IMR-90 (cell line): ENCODE measurements at regions not wholly inside any gene's neighbourhood (a gene's known extent, or its start where the extent isn't known, plus 50 kb on each side); places are given as distances from the start of the nearest gene placed in this dataset.

Experiments used
- ATAC-seq: fragments of 200-7000 bp; cut with Tn5 transposase; 2 replicates; pipeline ENCODE4 v1.9.1; 2020; ENCODE audit warnings: low read depth, mild to moderate bottlenecking, moderate library complexity
- BruUV-seq: library from RNA; stranded (reverse); fragments of 400-500 nt; replicated peaks from 2 replicates; lab custom pipeline; 2021; lab: Mats Ljungman, UMichigan
- CTCF ChIA-PET: fragments of 300-600 bp; formaldehyde crosslinking; extraction: SDS; loops from one replicate; lab custom pipeline; 2021; ENCODE audit warnings: antibody characterized with exemption; lab: Yijun Ruan, JAX
- POLR2A ChIA-PET: fragments of 300-600 bp; sonication (Branson Sonifier 250); formaldehyde crosslinking; loops from one replicate; lab custom pipeline; 2022; ENCODE audit warnings: antibody characterized with exemption; ENCODE audit not compliant: unreplicated experiment; lab: Charles Lee
- DNase-seq: peaks from one replicate; pipeline ENCODE4 v3.0.0; 2013
- H2AFZ ChIP-seq: replicated peaks from 2 replicates; pipeline ENCODE3; 2013; ENCODE audit warnings: low read length, mild to moderate bottlenecking; ENCODE audit not compliant: poor library complexity
- H2AK5ac ChIP-seq: 2 replicates; pipeline ENCODE4 v1.6.1; 2013; ENCODE audit warnings: low read depth, low read length, inconsistent platforms
- H2AK9ac ChIP-seq: replicated peaks from 2 replicates; pipeline ENCODE3; 2013; ENCODE audit warnings: mild to moderate bottlenecking, low read depth, low read length, moderate library complexity; ENCODE audit not compliant: poor library complexity
- H2BK120ac ChIP-seq: 2 replicates; pipeline ENCODE4 v1.6.1; 2013; ENCODE audit warnings: low read depth, low read length, inconsistent platforms
- H2BK15ac ChIP-seq: 3 replicates; pipeline ENCODE4 v1.6.1; 2013; ENCODE audit warnings: low read depth, low read length, inconsistent platforms
- H2BK20ac ChIP-seq: 2 replicates; pipeline ENCODE4 v1.6.1; 2013; ENCODE audit warnings: low read depth, mild to moderate bottlenecking, inconsistent platforms, low read length, moderate library complexity
- H2BK5ac ChIP-seq: 2 replicates; pipeline ENCODE4 v1.6.1; 2013; ENCODE audit warnings: mild to moderate bottlenecking, low read depth, low read length, inconsistent platforms; ENCODE audit not compliant: poor library complexity, severe bottlenecking
- H3K14ac ChIP-seq: replicated peaks from 2 replicates; pipeline ENCODE4 v1.6.1; 2013; ENCODE audit warnings: low read depth, low read length, inconsistent platforms
- H3K18ac ChIP-seq: 2 replicates; pipeline ENCODE4 v1.6.1; 2013; ENCODE audit warnings: low read depth, low read length, control low read depth
- H3K23ac ChIP-seq: 2 replicates; pipeline ENCODE4 v1.6.1; 2013; ENCODE audit warnings: low read depth, low read length, inconsistent platforms
- H3K27ac ChIP-seq: 2 replicates; pipeline ENCODE4 v1.5.1; 2013; ENCODE audit warnings: mild to moderate bottlenecking, control low read depth, low read length; ENCODE audit not compliant: insufficient read depth
- H3K27me3 ChIP-seq: 2 replicates; pipeline ENCODE4 v1.6.1; 2013; ENCODE audit warnings: low read length; ENCODE audit not compliant: control insufficient read depth, insufficient read depth
- H3K36me3 ChIP-seq: 2 replicates; pipeline ENCODE4 v1.6.1; 2013; ENCODE audit warnings: low read length, mixed read lengths; ENCODE audit not compliant: control insufficient read depth, insufficient read depth
- H3K4ac ChIP-seq: 2 replicates; pipeline ENCODE4 v1.6.1; 2013; ENCODE audit warnings: low read depth, low read length, inconsistent platforms
- H3K4me1 ChIP-seq: 2 replicates; pipeline ENCODE4 v1.6.1; 2013; ENCODE audit warnings: low read length, mixed read lengths; ENCODE audit not compliant: control insufficient read depth, insufficient read depth
- H3K4me2 ChIP-seq: 2 replicates; pipeline ENCODE4 v1.6.1; 2013; ENCODE audit warnings: low read depth, mild to moderate bottlenecking, control low read depth, low read length, moderate library complexity
- H3K4me3 ChIP-seq: 2 replicates; pipeline ENCODE4 v1.5.1; 2013; ENCODE audit warnings: low read depth, mild to moderate bottlenecking, control low read depth, low read length, moderate library complexity; ENCODE audit not compliant: insufficient read depth
- H3K56ac ChIP-seq: 2 replicates; pipeline ENCODE4 v1.6.1; 2013; ENCODE audit warnings: low read length, inconsistent platforms; ENCODE audit not compliant: insufficient read depth; ENCODE audit errors: extremely low read depth
- H3K79me1 ChIP-seq, 2 experiments: 2 replicates each; pipeline ENCODE4 v1.6.1; 2013; ENCODE audit warnings: low read length in 2 of 2, inconsistent platforms in 1 of 2, low read depth in 1 of 2
- H3K9ac ChIP-seq: 2 replicates; pipeline ENCODE4 v1.6.1; 2013; ENCODE audit warnings: low read depth, low read length, control low read depth
- H3K9me1 ChIP-seq: 2 replicates; pipeline ENCODE4 v1.6.1; 2013; ENCODE audit warnings: low read length, inconsistent platforms; ENCODE audit not compliant: insufficient read depth
- H3K9me3 ChIP-seq: 2 replicates; pipeline ENCODE4 v1.6.1; 2013; ENCODE audit warnings: low read length; ENCODE audit not compliant: control insufficient read depth, insufficient read depth
- H4K20me1 ChIP-seq: 2 replicates; pipeline ENCODE4 v1.6.1; 2013; ENCODE audit warnings: low read length, inconsistent platforms; ENCODE audit not compliant: insufficient read depth
- H4K5ac ChIP-seq: 2 replicates; pipeline ENCODE4 v1.6.1; 2013; ENCODE audit warnings: mild to moderate bottlenecking, low read depth, low read length, control low read depth
- H4K8ac ChIP-seq, 2 experiments: 2 replicates each; pipeline ENCODE4 v1.6.1; 2013; ENCODE audit warnings: low read depth in 2 of 2, low read length in 2 of 2, control low read depth in 1 of 2, inconsistent platforms in 1 of 2
- H4K91ac ChIP-seq: 2 replicates; pipeline ENCODE4 v1.6.1; 2013; ENCODE audit warnings: low read depth, low read length, inconsistent platforms; ENCODE audit not compliant: insufficient read depth
- BHLHE40 ChIP-seq: fragments of 150-350 bp; IDR thresholded peaks from 2 replicates; pipeline ENCODE4 v1.6.1; 2016; ENCODE audit warnings: mild to moderate bottlenecking, low read depth, low read length
- CEBPB ChIP-seq: IDR thresholded peaks from 2 replicates; pipeline ENCODE4 v1.6.1; 2012; ENCODE audit warnings: low read depth, low read length, improper control_type of control experiment
- CHD1 ChIP-seq: IDR thresholded peaks from 2 replicates; pipeline ENCODE4 v1.6.1; 2012; ENCODE audit warnings: low read depth, low read length, improper control_type of control experiment
- CTCF ChIP-seq: conservative IDR thresholded peaks from 2 replicates; pipeline ENCODE4 v1.5.1; 2012; ENCODE audit warnings: mild to moderate bottlenecking, low read depth, low read length, improper control_type of control experiment
- ELK1 ChIP-seq: fragments of 150-350 bp; IDR thresholded peaks from 2 replicates; pipeline ENCODE4 v1.6.1; 2016; ENCODE audit warnings: low read depth, mild to moderate bottlenecking, low read length, moderate library complexity, borderline replicate concordance
- FOS ChIP-seq: fragments of 150-350 bp; IDR thresholded peaks from 2 replicates; pipeline ENCODE4 v1.6.1; 2016; ENCODE audit warnings: low read depth, low read length
- MAFK ChIP-seq: IDR thresholded peaks from 2 replicates; pipeline ENCODE4 v1.6.1; 2012; ENCODE audit warnings: low read depth, low read length, improper control_type of control experiment
- MAZ ChIP-seq: IDR thresholded peaks from 2 replicates; pipeline ENCODE4 v1.6.1; 2012; ENCODE audit warnings: low read depth, mild to moderate bottlenecking, low read length, improper control_type of control experiment, moderate library complexity, borderline replicate concordance
- MXI1 ChIP-seq: IDR thresholded peaks from 2 replicates; pipeline ENCODE4 v1.6.1; 2012; ENCODE audit warnings: low read depth, mild to moderate bottlenecking, low read length, moderate library complexity, borderline replicate concordance
- NFE2L2 ChIP-seq: fragments of 150-350 bp; IDR thresholded peaks from 2 replicates; pipeline ENCODE4 v1.6.1; 2016; ENCODE audit warnings: low read depth, mild to moderate bottlenecking, low read length
- POLR2A ChIP-seq: IDR thresholded peaks from 2 replicates; pipeline ENCODE4 v1.6.1; 2012; ENCODE audit warnings: mild to moderate bottlenecking, low read depth, low read length
- RAD21 ChIP-seq: IDR thresholded peaks from 2 replicates; pipeline ENCODE4 v1.6.1; 2012; ENCODE audit warnings: low read length, improper control_type of control experiment
- RCOR1 ChIP-seq: IDR thresholded peaks from 2 replicates; pipeline ENCODE4 v1.6.1; 2012; ENCODE audit warnings: mild to moderate bottlenecking, low read length, improper control_type of control experiment; ENCODE audit not compliant: insufficient replicate concordance
- RFX5 ChIP-seq: IDR thresholded peaks from 2 replicates; pipeline ENCODE4 v1.8.0; 2012; ENCODE audit warnings: low read depth, mild to moderate bottlenecking, low read length, moderate library complexity
- SMC3 ChIP-seq: fragments of 150-350 bp; IDR thresholded peaks from 2 replicates; pipeline ENCODE4 v1.6.1; 2016; ENCODE audit warnings: low read depth, mild to moderate bottlenecking, antibody characterized with exemption, low read length, moderate library complexity
- USF2 ChIP-seq: fragments of 150-350 bp; IDR thresholded peaks from 2 replicates; pipeline ENCODE4 v1.6.1; 2017; ENCODE audit warnings: mild to moderate bottlenecking, antibody characterized with exemption, low read length, low read depth
- WGBS, 2 experiments: methylation state at CpG; one replicate each; pipeline versions ENCODE4 v1.1.5 to v1.1.7; 2013; ENCODE audit warnings: missing lambda C conversion rate in 2 of 2; ENCODE audit not compliant: insufficient read length in 1 of 2; ENCODE audit errors: extremely low coverage in 2 of 2; 5-methylcytosine and 5-hydroxymethylcytosine counted together
- dilution Hi-C: fragments of 300-500 bp; cut with HindIII; formaldehyde crosslinking; loops from one replicate; pipeline ENCODE4 v1.14.3; 2018; ENCODE audit warnings: low sequenced_read_pairs; ENCODE audit not compliant: unreplicated experiment
- in situ Hi-C: fragments of 300-500 bp; cut with MboI; formaldehyde crosslinking; loops from 3 replicates; pipeline ENCODE4 v1.14.3; 2019; ENCODE audit warnings: low sequenced_read_pairs, inconsistent platforms, mixed read lengths
- intact Hi-C: fragments of 100-400 bp; cut with micrococcal nuclease; formaldehyde crosslinking; loops from 2 replicates; pipeline ENCODE4 v1.10.0; 2022

- ATAC-seq = peak; percentile 90
- no peaks in the 10 kb centered on the region for H3K36me3 ChIP-seq
- H2AFZ ChIP-seq = no peak overlapping the region
- no peak overlapping the region for H3K9ac ChIP-seq
- in situ Hi-C loops = loop anchor here (25.0 kb wide), 1 partner anchor 872 kb away; no protein-coding TSS in a partner anchor
- peak overlapping the region; percentile 91 for H2BK20ac ChIP-seq
- peak; percentile 95 for DNase-seq
- peak overlapping the region; percentile 65; the same call in 1 of the 2 replicates for H3K18ac ChIP-seq
- dilution Hi-C loops = no loop called here
- peak overlapping the region; percentile 84 for H4K91ac ChIP-seq
- peak overlapping the region; percentile 80 for H3K14ac ChIP-seq
- no peaks in the 10 kb centered on the region for H3K27me3 ChIP-seq
- H4K8ac ChIP-seq = peak overlapping the region in 1 of 2 experiments; percentile 75; a peak in 2 of 4 replicates
- BruUV-seq = no TSS peak
- peak overlapping the region; percentile 28; the same call in 1 of the 2 replicates for H3K56ac ChIP-seq
- H2AK9ac ChIP-seq = no peak overlapping the region
- H4K20me1 ChIP-seq = no peaks in the 10 kb centered on the region
- CTCF ChIA-PET = no interaction called here
- no peaks in the 10 kb centered on the region for H3K9me1 ChIP-seq
- H3K23ac ChIP-seq = peak overlapping the region; percentile 37
- TF ChIP-seq RCOR1 (peak; percentile 72), RFX5 (no peak), MXI1 (no peak), SMC3 (no peak), MAFK (peak; percentile 75), CTCF (no peak), CHD1 (no peak), FOS (peak; percentile 42; the same call in 1 of the 2 replicates), RAD21 (no peak), CEBPB (peak; percentile 66), ELK1 (no peak), NFE2L2 (peak; percentile 85), MAZ (no peak), BHLHE40 (peak; percentile 89), USF2 (no peak), POLR2A (no peak)
- peak overlapping the region; percentile 77 for H3K4ac ChIP-seq
- H2BK15ac ChIP-seq = peak overlapping the region; percentile 72; the same call in 2 of the 3 replicates
- H3K4me1 ChIP-seq = peaks cover 3% of the 10 kb centered on the region
- no peak overlapping the region for H3K4me2 ChIP-seq
- H3K27ac ChIP-seq = no peak overlapping the region
- no peak overlapping the region for H3K4me3 ChIP-seq
- H3K79me1 ChIP-seq = no peaks in the 10 kb centered on the region
- 0 out of 2 replicates have a peak overlapping the region, but pooled peaks have one; percentile 8 for H2AK5ac ChIP-seq
- H3K9me3 ChIP-seq = no peaks in the 10 kb centered on the region
- no CpG with 5 or more reads among the region's 4 CpGs for WGBS, 2 experiments
- H2BK120ac ChIP-seq = peak overlapping the region; percentile 90
- H2BK5ac ChIP-seq = peak overlapping the region; percentile 21
- H4K5ac ChIP-seq = peak overlapping the region; percentile 24
- intact Hi-C loops = no loop called here
- POLR2A ChIA-PET = no interaction called here
Observed at GRCh38 chr7:17690030-17690429, 250.3 kb downstream of the SNX13 start.
